ENCODE measurements at regions not wholly inside any gene's neighbourhood (a gene's known extent, or its start where the extent isn't known, plus 50 kb on each side); places are given as distances from the start of the nearest gene placed in this dataset.
A peak's percentile ranks its signal among the peaks of the same experiment; 100 is the strongest.

- H3K4me2 ChIP-seq (ENCODE audit: low read length) = no peak overlapping the region
- H3K36me3 ChIP-seq (ENCODE audit: control insufficient read depth, insufficient read depth, low read length) = no peaks in the 10 kb centered on the region
- TF ChIP-seq CTCF (IDR thresholded peaks at IDR 0.05) = peak; percentile 15
- no peak overlapping the region for H2AFZ ChIP-seq
- H3K4me1 ChIP-seq = no peaks in the 10 kb centered on the region
- no peak overlapping the region for H3K4me3 ChIP-seq (ENCODE audit: low read depth, low read length)
- no peaks in the 10 kb centered on the region for H3K27me3 ChIP-seq (ENCODE audit: control insufficient read depth, insufficient read depth, low read length)
- no peak overlapping the region for H3K27ac ChIP-seq
- H3K9me3 ChIP-seq (ENCODE audit: control insufficient read depth, low read length) = no peaks in the 10 kb centered on the region
- H3K79me2 ChIP-seq = no peaks in the 10 kb centered on the region
- H3K9ac ChIP-seq = no peak overlapping the region
Measured at GRCh38 chr2:196535742-196536141, 103.8 kb upstream of the CCDC150 start.

GRCh38 chr2:196537311-196537710, 102.2 kb upstream of the CCDC150 start:
- no peaks in the 10 kb centered on the region for H3K4me1 ChIP-seq
- H3K4me3 ChIP-seq (ENCODE audit: low read depth, low read length) = no peak overlapping the region
- TF ChIP-seq CTCF (IDR thresholded peaks at IDR 0.05) = no peak
- no peaks in the 10 kb centered on the region for H3K9me3 ChIP-seq (ENCODE audit: control insufficient read depth, low read length)
- no peaks in the 10 kb centered on the region for H3K27me3 ChIP-seq (ENCODE audit: control insufficient read depth, insufficient read depth, low read length)
- H3K27ac ChIP-seq = no peak overlapping the region
- no peaks in the 10 kb centered on the region for H3K36me3 ChIP-seq (ENCODE audit: control insufficient read depth, insufficient read depth, low read length)
- no peak overlapping the region for H2AFZ ChIP-seq
- no peak overlapping the region for H3K9ac ChIP-seq
- H3K79me2 ChIP-seq = no peaks in the 10 kb centered on the region
- H3K4me2 ChIP-seq (ENCODE audit: low read length) = no peak overlapping the region

- Histone ChIP-seq H3K27ac (no peak overlapping the region), H3K79me2 (no peaks in the 10 kb centered on the region), H3K4me2 (ENCODE audit: low read length) (no peak overlapping the region)
Measured at GRCh38 chr2:196538189-196538588, 101.3 kb upstream of the CCDC150 start.

GRCh38 chr2:196538646-196539045, 100.9 kb upstream of the CCDC150 start:
- Histone ChIP-seq H3K9ac (no peak overlapping the region), H3K27me3 (ENCODE audit: control insufficient read depth, insufficient read depth, low read length) (no peaks in the 10 kb centered on the region)

More at GRCh38 chr2:196538189-196538588, 101.3 kb upstream of the CCDC150 start:
- Histone ChIP-seq H3K36me3 (ENCODE audit: control insufficient read depth, insufficient read depth, low read length) (no peaks in the 10 kb centered on the region), H3K4me1 (no peaks in the 10 kb centered on the region), H3K4me3 (ENCODE audit: low read depth, low read length) (no peak overlapping the region), H3K9me3 (ENCODE audit: control insufficient read depth, low read length) (no peaks in the 10 kb centered on the region), H2AFZ (no peak overlapping the region), H3K27me3 (ENCODE audit: control insufficient read depth, insufficient read depth, low read length) (no peaks in the 10 kb centered on the region), H3K9ac (no peak overlapping the region)
- TF ChIP-seq CTCF (IDR thresholded peaks at IDR 0.05) = no peak

More at GRCh38 chr2:196538646-196539045, 100.9 kb upstream of the CCDC150 start:
- H3K79me2 ChIP-seq = no peaks in the 10 kb centered on the region
- no peak overlapping the region for H3K27ac ChIP-seq
- no peaks in the 10 kb centered on the region for H3K9me3 ChIP-seq (ENCODE audit: control insufficient read depth, low read length)
- no peak overlapping the region for H3K4me3 ChIP-seq (ENCODE audit: low read depth, low read length)
- H3K36me3 ChIP-seq (ENCODE audit: control insufficient read depth, insufficient read depth, low read length) = no peaks in the 10 kb centered on the region
- H2AFZ ChIP-seq = no peak overlapping the region
- no peaks in the 10 kb centered on the region for H3K4me1 ChIP-seq
- TF ChIP-seq CTCF (IDR thresholded peaks at IDR 0.05) = no peak
- no peak overlapping the region for H3K4me2 ChIP-seq (ENCODE audit: low read length)
